Vagina (tissue), 2 donors: ENCODE measurements at regions not wholly inside any gene's neighbourhood (a gene's known extent, or its start where the extent isn't known, plus 50 kb on each side); places are given as distances from the start of the nearest gene placed in this dataset.

Experiments
- DNase-seq, 2 donors: peaks; one replicate each; pipeline ENCODE4 v3.0.0-alpha.2; 2017; ENCODE audit errors: extremely low spot score in 2 of 2
- H3K27ac ChIP-seq: fragments of 200-600 bp; sonication (generic); one replicate; pipeline ENCODE4 v1.5.1; 2019
- H3K27me3 ChIP-seq: fragments of 200-600 bp; sonication (generic); one replicate; pipeline ENCODE4 v1.5.1; 2019
- H3K36me3 ChIP-seq, 2 donors: fragments of 200-600 bp; sonication (generic); one replicate each; pipeline ENCODE4 v1.5.1; 2017 to 2019
- H3K4me1 ChIP-seq: fragments of 200-600 bp; sonication (generic); one replicate; pipeline ENCODE4 v1.5.1; 2019
- H3K4me3 ChIP-seq, 2 donors: fragments of 200-600 bp; sonication (generic); 1 replicate in 1 of 2; 2 replicates in 1 of 2; pipeline ENCODE4 v1.5.1; 2016 to 2019
- H3K9me3 ChIP-seq: fragments of 200-600 bp; sonication (generic); one replicate; pipeline ENCODE4 v1.5.1; 2019
- CTCF ChIP-seq, 3 experiments: fragments of 450-650 bp in 2 of 3; fragments of 200-600 bp in 1 of 3; sonication (generic) in 1 of 3; IDR thresholded peaks; one replicate each; pipeline ENCODE4 v1.5.1; 2017 to 2019; ENCODE audit warnings: antibody characterized with exemption in 3 of 3, mild to moderate bottlenecking in 2 of 3, moderate library complexity in 2 of 3
- POLR2A ChIP-seq, 2 donors: fragments of 450-650 bp; IDR thresholded peaks; one replicate each; pipeline ENCODE4 v1.6.1; 2017; ENCODE audit warnings: antibody characterized with exemption in 2 of 2, mild to moderate bottlenecking in 2 of 2, moderate library complexity in 2 of 2
- POLR2AphosphoS5 ChIP-seq, 2 donors: sonication (generic); formaldehyde crosslinking; IDR thresholded peaks; one replicate each; pipeline ENCODE4 v1.9.0; 2017; ENCODE audit warnings: antibody characterized with exemption in 2 of 2, mild to moderate bottlenecking in 2 of 2, low read depth in 1 of 2; ENCODE audit not compliant: insufficient read depth in 1 of 2
- intact Hi-C: fragments of 100-400 bp; cut with DNase I; formaldehyde crosslinking; loops from one replicate; pipeline ENCODE4 v1.15.1; 2023

GRCh38 chr10:60663850-60664249 lies 114.4 kb upstream of the CDK1 start:
- no peak overlapping the region for H3K27ac ChIP-seq
- H3K36me3 ChIP-seq, result no peaks in the 10 kb centered on the region
- intact Hi-C loops, result no loop called here
- TF ChIP-seq POLR2AphosphoS5 (IDR thresholded peaks at IDR 0.05; ENCODE audit: insufficient read depth in 1 of 2, low read depth in 1 of 2) (no peak), POLR2A (IDR thresholded peaks at IDR 0.05) (no peak), CTCF (IDR thresholded peaks at IDR 0.05) (no peak)
- H3K4me1 ChIP-seq, result no peaks in the 10 kb centered on the region
- DNase-seq, result no peak
- no peaks in the 10 kb centered on the region for H3K27me3 ChIP-seq
- H3K4me3 ChIP-seq, result no peak overlapping the region
- H3K9me3 ChIP-seq, result no peaks in the 10 kb centered on the region

GRCh38 chr10:60662917-60663614 lies 115.2 kb upstream of the CDK1 start:
- no peak for DNase-seq
- H3K4me3 ChIP-seq, result no peak overlapping the region
- TF ChIP-seq POLR2AphosphoS5 (IDR thresholded peaks at IDR 0.05; ENCODE audit: insufficient read depth in 1 of 2, low read depth in 1 of 2), result no peak
- TF ChIP-seq POLR2A (IDR thresholded peaks at IDR 0.05), result no peak
- TF ChIP-seq CTCF (IDR thresholded peaks at IDR 0.05), result no peak
- no peaks in the 10 kb centered on the region for H3K27me3 ChIP-seq
- H3K9me3 ChIP-seq, result no peaks in the 10 kb centered on the region
- no peaks in the 10 kb centered on the region for H3K4me1 ChIP-seq
- intact Hi-C loops, result no loop called here
- H3K36me3 ChIP-seq, result no peaks in the 10 kb centered on the region
- no peak overlapping the region for H3K27ac ChIP-seq

GRCh38 chr10:60661637-60662036 lies 116.6 kb upstream of the CDK1 start:
- DNase-seq, result no peak
- Histone ChIP-seq H3K36me3 (no peaks in the 10 kb centered on the region), H3K27ac (no peak overlapping the region), H3K4me3 (no peak overlapping the region), H3K4me1 (no peaks in the 10 kb centered on the region), H3K9me3 (no peaks in the 10 kb centered on the region), H3K27me3 (no peaks in the 10 kb centered on the region)
- intact Hi-C loops, result no loop called here
- no peak for TF ChIP-seq CTCF (IDR thresholded peaks at IDR 0.05)
- TF ChIP-seq POLR2AphosphoS5 (IDR thresholded peaks at IDR 0.05; ENCODE audit: insufficient read depth in 1 of 2, low read depth in 1 of 2), result no peak
- TF ChIP-seq POLR2A (IDR thresholded peaks at IDR 0.05), result no peak

GRCh38 chr10:60660625-60661024 lies 117.7 kb upstream of the CDK1 start:
- no peak overlapping the region for H3K4me3 ChIP-seq
- TF ChIP-seq POLR2AphosphoS5 (IDR thresholded peaks at IDR 0.05; ENCODE audit: insufficient read depth in 1 of 2, low read depth in 1 of 2) (no peak), POLR2A (IDR thresholded peaks at IDR 0.05) (no peak), CTCF (IDR thresholded peaks at IDR 0.05) (no peak)
- DNase-seq, result no peak
- H3K27ac ChIP-seq, result no peak overlapping the region
- H3K9me3 ChIP-seq, result no peaks in the 10 kb centered on the region
- H3K4me1 ChIP-seq, result no peaks in the 10 kb centered on the region
- intact Hi-C loops, result no loop called here
- no peaks in the 10 kb centered on the region for H3K27me3 ChIP-seq
- no peaks in the 10 kb centered on the region for H3K36me3 ChIP-seq

GRCh38 chr10:60654813-60655464 lies 123.3 kb upstream of the CDK1 start:
- intact Hi-C loops, result no loop called here
- Histone ChIP-seq H3K4me1 (no peaks in the 10 kb centered on the region), H3K27ac (no peak overlapping the region)

More at GRCh38 chr10:60654813-60655464, 123.3 kb upstream of the CDK1 start:
- H3K27me3 ChIP-seq, result no peaks in the 10 kb centered on the region
- DNase-seq, result no peak
- no peak for TF ChIP-seq POLR2A (IDR thresholded peaks at IDR 0.05)
- no peaks in the 10 kb centered on the region for H3K9me3 ChIP-seq
- H3K36me3 ChIP-seq, result no peaks in the 10 kb centered on the region
- H3K4me3 ChIP-seq, result no peak overlapping the region
